ENCODE measurements at regions not wholly inside any gene's neighbourhood (a gene's known extent, or its start where the extent isn't known, plus 50 kb on each side); places are given as distances from the start of the nearest gene placed in this dataset.

DNA sequence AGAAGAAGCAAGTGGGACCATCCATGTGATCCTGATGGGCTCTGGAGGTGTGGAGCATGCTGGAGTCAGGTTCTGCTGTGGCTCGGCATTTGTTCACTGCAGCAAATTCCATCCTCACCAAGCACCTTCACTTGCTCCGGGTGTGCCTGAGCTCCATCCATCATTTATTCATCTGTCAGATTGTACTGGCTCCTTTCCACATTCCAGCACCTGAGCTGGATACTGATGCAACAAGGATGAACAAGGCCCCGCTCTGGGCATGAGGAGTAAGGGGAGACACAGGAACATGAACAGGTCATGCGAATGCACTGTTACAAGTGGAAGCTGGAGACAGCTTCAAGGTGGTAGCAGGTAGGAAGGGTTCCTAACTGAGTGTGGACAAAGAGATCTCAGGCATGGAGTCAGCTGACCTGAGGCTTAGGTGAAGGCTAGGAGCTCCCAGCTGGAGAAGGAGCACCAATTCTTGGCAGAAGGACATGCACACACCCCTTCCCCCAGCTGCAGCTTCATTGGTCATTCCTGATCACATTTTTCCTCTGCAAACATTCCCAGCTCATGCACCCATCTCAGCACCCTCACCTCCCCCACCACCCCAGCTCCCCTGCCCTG, 133.7 kb upstream of the ZMIZ1 start:
- DNase-seq (ENCODE audit: low read depth in 2 of 2): no peak

- no peak for DNase-seq (ENCODE audit: low read depth in 2 of 2)
Observed at GRCh38 chr10:78935697-78936407, 132.9 kb upstream of the ZMIZ1 start.

DNA sequence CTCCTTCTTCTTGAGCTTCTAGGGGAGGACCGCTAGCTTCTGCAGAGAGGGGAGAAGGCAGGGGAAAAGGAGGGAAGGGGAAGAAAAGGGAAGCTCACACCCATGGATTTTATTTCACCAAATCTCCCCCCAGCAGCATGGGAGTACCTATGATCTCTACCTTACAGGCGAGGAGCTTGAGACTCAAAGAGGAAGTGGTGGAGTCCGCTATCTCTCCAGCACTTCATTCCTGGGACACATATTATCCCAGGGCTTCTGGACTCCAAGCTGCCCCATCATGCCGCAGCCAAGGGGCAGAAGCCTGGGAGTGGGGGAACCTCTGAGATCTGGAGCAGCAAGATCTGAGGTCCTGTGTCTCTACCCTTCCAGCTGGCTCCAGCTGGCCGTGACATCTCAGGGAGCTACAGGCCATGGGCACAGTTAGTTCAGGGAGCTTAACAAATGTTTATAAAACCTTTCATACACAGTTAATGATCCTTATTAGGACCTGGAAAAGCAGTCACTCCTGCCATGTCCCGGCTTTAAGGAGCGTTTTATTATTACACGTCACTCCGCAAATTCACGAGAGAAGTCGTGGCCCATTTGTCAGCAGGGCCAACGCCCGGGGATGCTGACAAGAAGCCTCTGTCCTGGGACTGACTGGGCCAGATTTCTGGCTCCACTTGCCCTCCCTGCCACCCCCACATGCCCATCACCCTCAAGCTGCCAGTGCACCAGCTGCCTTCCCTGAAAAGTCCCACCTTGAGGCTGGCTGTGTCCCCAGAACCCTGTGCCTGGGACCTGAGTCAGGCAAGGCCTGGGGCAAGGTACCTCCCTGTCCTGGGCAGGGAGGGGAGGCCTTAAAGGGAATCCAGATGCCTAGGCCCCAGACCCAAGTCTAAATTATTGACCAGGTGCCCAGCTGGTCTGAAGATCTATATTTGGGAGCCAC, 132.1 kb upstream of the ZMIZ1 start:
- no peak for DNase-seq (ENCODE audit: low read depth in 2 of 2)

DNA sequence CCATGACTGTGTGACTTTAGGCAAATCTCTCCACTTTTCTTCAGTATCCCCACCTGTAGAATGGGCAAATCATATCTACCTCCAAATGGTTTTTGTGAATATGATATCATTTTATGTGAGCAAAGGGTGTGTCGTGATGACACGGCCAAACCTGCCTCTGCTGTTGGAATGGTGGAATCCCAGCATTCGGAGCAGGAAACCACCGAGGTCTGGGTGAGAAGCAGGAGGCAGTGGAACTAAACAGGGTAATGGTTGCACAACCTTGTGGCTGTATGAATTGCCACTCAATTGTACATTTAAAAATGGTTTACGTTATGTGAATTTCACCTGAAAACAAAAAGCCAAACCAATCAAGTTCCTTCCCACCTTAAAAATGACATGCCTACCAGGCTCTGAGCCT, 131.4 kb upstream of the ZMIZ1 start:
- DNase-seq (ENCODE audit: low read depth in 2 of 2): no peak

GRCh38 chr10:78937800-78938694, 130.7 kb upstream of the ZMIZ1 start:
- no peak for DNase-seq (ENCODE audit: low read depth in 2 of 2)

- no peak for DNase-seq (ENCODE audit: low read depth in 2 of 2)
Observed at GRCh38 chr10:78938695-78939672, 129.8 kb upstream of the ZMIZ1 start.

GRCh38 chr10:78942091-78942501, 126.7 kb upstream of the ZMIZ1 start:
- no peak for DNase-seq (ENCODE audit: low read depth in 2 of 2)

- DNase-seq (ENCODE audit: low read depth in 2 of 2): no peak
Observed at GRCh38 chr10:78944723-78945312, 123.9 kb upstream of the ZMIZ1 start.

DNA sequence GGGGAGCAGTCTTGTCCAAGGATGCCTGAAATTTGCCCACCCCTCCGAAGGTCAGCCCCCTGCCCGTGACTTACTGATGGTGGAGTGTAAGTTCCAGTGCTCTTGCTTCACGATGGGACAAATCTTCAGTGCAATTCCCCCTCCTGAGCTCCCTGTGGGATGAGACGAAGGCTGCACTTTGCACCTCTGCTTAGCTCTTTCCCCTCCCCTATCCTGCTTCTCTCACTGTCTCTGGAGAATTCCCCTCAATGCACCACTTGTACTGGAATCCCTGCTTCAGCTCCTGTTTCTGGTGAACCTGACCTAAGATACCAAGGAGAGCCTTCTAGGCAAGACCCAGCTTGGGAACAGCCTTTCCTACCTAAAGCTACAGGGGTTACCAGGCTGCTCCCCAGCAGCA, 122.9 kb upstream of the ZMIZ1 start:
- DNase-seq (ENCODE audit: low read depth in 2 of 2): no peak

GRCh38 chr10:78947226-78947625, 121.5 kb upstream of the ZMIZ1 start:
- no peak for DNase-seq (ENCODE audit: low read depth in 2 of 2)

DNA sequence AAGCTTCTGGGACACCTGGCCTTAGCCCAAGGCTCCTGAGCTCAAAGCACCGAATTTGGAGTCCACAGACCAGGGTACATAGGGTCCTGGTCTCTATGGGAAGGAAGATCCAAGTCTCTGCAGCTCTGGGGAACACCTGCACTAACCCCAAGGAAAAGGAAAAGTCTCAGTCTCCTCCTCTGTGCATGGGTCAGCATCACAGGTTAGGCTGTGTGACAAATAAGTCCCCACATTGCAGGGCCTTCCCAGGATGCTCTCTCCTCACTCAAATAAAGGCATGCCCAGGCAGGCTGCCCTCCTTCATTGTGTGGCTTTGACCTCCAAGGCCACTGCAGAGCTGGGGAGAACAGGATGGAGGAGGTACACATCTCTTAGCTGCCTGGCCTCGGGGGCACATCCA, 121.0 kb upstream of the ZMIZ1 start:
- no peak for DNase-seq (ENCODE audit: low read depth in 2 of 2)

GRCh38 chr10:78948621-78949030, 120.1 kb upstream of the ZMIZ1 start:
- DNase-seq (ENCODE audit: low read depth in 2 of 2): no peak

DNA sequence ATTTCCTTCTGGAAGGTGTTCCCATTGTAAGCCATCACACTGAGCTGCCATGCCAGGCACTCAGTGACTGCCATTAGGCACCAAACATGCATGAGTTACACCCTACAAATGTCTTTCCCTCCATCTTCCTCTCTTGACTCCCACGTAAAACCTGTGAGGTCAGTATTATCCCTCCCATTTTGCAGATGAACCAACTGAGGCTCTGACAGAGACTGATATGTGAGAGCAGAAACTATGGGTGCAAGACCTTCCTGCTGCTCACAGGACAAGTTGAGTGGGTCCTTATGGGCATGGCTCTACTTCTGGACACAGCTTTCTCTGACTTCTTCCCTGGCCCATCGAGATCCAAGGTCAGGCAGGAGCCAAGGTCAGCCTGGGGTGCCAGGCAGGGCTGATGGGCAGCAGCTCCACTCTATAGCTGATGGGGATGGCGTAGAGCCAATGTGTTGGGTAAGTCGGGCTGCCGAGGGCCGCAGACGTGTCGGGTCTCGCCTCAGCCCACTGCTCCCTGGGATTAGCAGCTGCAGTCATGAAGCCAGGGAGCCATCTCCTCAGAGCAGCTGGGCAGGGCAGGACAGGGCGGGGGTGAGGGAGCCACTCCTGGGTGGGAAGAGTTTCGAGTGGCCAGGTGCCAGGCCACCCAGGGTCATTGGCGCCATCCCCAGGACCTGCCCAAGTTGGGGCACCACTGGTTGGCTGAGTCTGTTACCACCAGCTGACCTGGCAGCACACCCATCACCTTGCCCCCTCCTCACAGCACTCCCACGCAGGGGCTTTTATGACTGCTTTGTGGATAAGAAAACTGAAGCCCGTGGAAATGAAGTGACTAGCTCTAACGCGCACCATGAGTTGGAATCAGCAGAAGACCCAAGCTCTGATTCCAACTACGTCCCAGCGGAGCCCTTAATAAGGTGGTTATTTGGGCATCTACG, 117.8 kb upstream of the ZMIZ1 start:
- no peak for DNase-seq (ENCODE audit: low read depth in 2 of 2)

DNA sequence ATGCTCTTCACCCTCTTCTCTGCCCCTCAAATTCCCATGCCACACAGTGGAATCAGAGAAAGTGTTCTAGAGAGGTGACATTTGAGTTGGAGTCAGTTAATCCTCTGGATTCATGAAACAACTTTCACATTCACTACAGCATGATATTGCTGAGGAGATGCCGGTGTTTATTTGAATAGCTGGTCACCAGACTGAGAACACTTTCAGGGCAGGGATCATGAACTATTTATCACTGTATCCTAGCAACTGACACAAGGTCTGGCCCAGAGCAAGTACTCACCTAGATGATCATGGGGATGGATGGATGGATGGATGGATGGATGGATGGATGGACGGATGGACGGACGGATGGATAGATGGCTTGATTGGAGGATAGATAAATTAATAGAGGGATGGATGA, 116.7 kb upstream of the ZMIZ1 start:
- DNase-seq (ENCODE audit: low read depth in 2 of 2): no peak

- no peak for DNase-seq (ENCODE audit: low read depth in 2 of 2)
Observed at GRCh38 chr10:78952686-78953085, 116.1 kb upstream of the ZMIZ1 start.

- DNase-seq (ENCODE audit: low read depth in 2 of 2): no peak
Observed at GRCh38 chr10:78953113-78953798, 115.5 kb upstream of the ZMIZ1 start.

GRCh38 chr10:78953799-78954297, 114.9 kb upstream of the ZMIZ1 start:
- no peak for DNase-seq (ENCODE audit: low read depth in 2 of 2)

GRCh38 chr10:78954689-78955088, 114.1 kb upstream of the ZMIZ1 start:
- DNase-seq (ENCODE audit: low read depth in 2 of 2): no peak
